Naive B cell (primary cell): ENCODE measurements at regions not wholly inside any gene's neighbourhood (a gene's known extent, or its start where the extent isn't known, plus 50 kb on each side); places are given as distances from the start of the nearest gene placed in this dataset.
A peak's percentile ranks its signal among the peaks of the same experiment; 100 is the strongest.
"Not testable (repeated sequence)": the region's sequence is repeated elsewhere in the genome, so short reads cannot be mapped to it uniquely, and the experiment has no call there.

ENCODE experiments used
- ATAC-seq, 2 donors: fragments of 150-1000 bp; cut with Tn5 transposase; 2 replicates each; pipeline ENCODE4 v1.10.0; 2021; ENCODE audit warnings: low read depth in 2 of 2, mild to moderate bottlenecking in 2 of 2, moderate library complexity in 2 of 2
- DNase-seq: peaks from one replicate; pipeline ENCODE4 v3.0.0; 2022
- H3K27ac Mint-ChIP-seq, 6 donors: one replicate each; pipeline ENCODE4 v1.8.0; 2020 to 2022; ENCODE audit warnings: mild to moderate bottlenecking in 6 of 6, mixed read lengths in 6 of 6, moderate library complexity in 5 of 6, inconsistent platforms in 2 of 6
- H3K27me3 Mint-ChIP-seq, 3 donors: one replicate each; pipeline ENCODE4 v1.8.0; 2021 to 2022; ENCODE audit warnings: mixed read lengths in 3 of 3, mild to moderate bottlenecking in 1 of 3
- H3K36me3 Mint-ChIP-seq, 2 donors: one replicate each; pipeline ENCODE4 v1.8.0; 2020 to 2022; ENCODE audit warnings: mixed read lengths in 2 of 2, inconsistent platforms in 1 of 2, mild to moderate bottlenecking in 1 of 2
- H3K4me1 Mint-ChIP-seq, 3 donors: one replicate each; pipeline ENCODE4 v1.8.0; 2020 to 2022; ENCODE audit warnings: mixed read lengths in 3 of 3, inconsistent platforms in 1 of 3, mild to moderate bottlenecking in 1 of 3, moderate library complexity in 1 of 3
- H3K4me3 Mint-ChIP-seq, 8 donors: one replicate each; pipeline ENCODE4 v1.8.0; 2020 to 2022; ENCODE audit warnings: mild to moderate bottlenecking in 8 of 8, mixed read lengths in 8 of 8, moderate library complexity in 8 of 8, inconsistent platforms in 2 of 8
- H3K9me3 Mint-ChIP-seq, 7 donors: one replicate each; pipeline ENCODE4 v1.8.0; 2020 to 2022; ENCODE audit warnings: mixed read lengths in 7 of 7, mild to moderate bottlenecking in 5 of 7, inconsistent platforms in 2 of 7, moderate library complexity in 1 of 7

GRCh38 chr4:77449171-77449570 is 156.4 kb upstream of the CXCL13 start:
- DNase-seq: no peak
- H3K27ac Mint-ChIP-seq: no peak overlapping the region
- H3K27me3 Mint-ChIP-seq: no peaks in the 10 kb centered on the region
- ATAC-seq: no peak
- H3K9me3 Mint-ChIP-seq: no peaks in the 10 kb centered on the region
- no peaks in the 10 kb centered on the region for H3K4me1 Mint-ChIP-seq
- H3K36me3 Mint-ChIP-seq: no peaks in the 10 kb centered on the region
- no peak overlapping the region for H3K4me3 Mint-ChIP-seq

GRCh38 chr4:77450006-77450405 is 155.6 kb upstream of the CXCL13 start:
- ATAC-seq: no peak
- Mint-ChIP-seq H3K27ac (no peak overlapping the region), H3K36me3 (no peaks in the 10 kb centered on the region), H3K4me3 (no peak overlapping the region), H3K27me3 (no peaks in the 10 kb centered on the region), H3K9me3 (no peaks in the 10 kb centered on the region), H3K4me1 (no peaks in the 10 kb centered on the region)
- DNase-seq: no peak

GRCh38 chr4:77451530-77451929 is 154.1 kb upstream of the CXCL13 start:
- ATAC-seq: no peak
- H3K27me3 Mint-ChIP-seq: no peaks in the 10 kb centered on the region
- no peak overlapping the region for H3K4me3 Mint-ChIP-seq
- no peak for DNase-seq
- no peaks in the 10 kb centered on the region for H3K4me1 Mint-ChIP-seq
- peaks cover 0 to 2% (median 0%) of the 10 kb centered on the region in 7 donors for H3K9me3 Mint-ChIP-seq
- H3K27ac Mint-ChIP-seq: no peak overlapping the region
- H3K36me3 Mint-ChIP-seq: no peaks in the 10 kb centered on the region

- H3K27me3 Mint-ChIP-seq: not testable (repeated sequence)
Observed at GRCh38 chr4:77452117-77452516, 153.5 kb upstream of the CXCL13 start.

GRCh38 chr4:77453911-77454310 is 151.7 kb upstream of the CXCL13 start:
- H3K27me3 Mint-ChIP-seq: no peaks in the 10 kb centered on the region
- no peaks in the 10 kb centered on the region for H3K4me1 Mint-ChIP-seq
- peaks cover 0 to 10% (median 2%) of the 10 kb centered on the region in 7 donors for H3K9me3 Mint-ChIP-seq
- H3K4me3 Mint-ChIP-seq: no peak overlapping the region
- DNase-seq: no peak
- no peak for ATAC-seq
- no peaks in the 10 kb centered on the region for H3K36me3 Mint-ChIP-seq
- H3K27ac Mint-ChIP-seq: no peak overlapping the region

More at GRCh38 chr4:77452117-77452516, 153.5 kb upstream of the CXCL13 start:
- H3K36me3 Mint-ChIP-seq, H3K4me1 Mint-ChIP-seq, H3K4me3 Mint-ChIP-seq, H3K9me3 Mint-ChIP-seq, DNase-seq, ATAC-seq, H3K27ac Mint-ChIP-seq: not testable (repeated sequence)

- Mint-ChIP-seq H3K27me3 (no peaks in the 10 kb centered on the region), H3K36me3 (no peaks in the 10 kb centered on the region), H3K4me3 (no peak overlapping the region), H3K4me1 (no peaks in the 10 kb centered on the region), H3K27ac (no peak overlapping the region), H3K9me3 (peaks cover 0 to 18% (median 5%) of the 10 kb centered on the region in 7 donors)
- DNase-seq (no peak), ATAC-seq (no peak)
Observed at GRCh38 chr4:77454858-77455257, 150.8 kb upstream of the CXCL13 start.

GRCh38 chr4:77464100-77464499 is 141.5 kb upstream of the CXCL13 start:
- H3K4me3 Mint-ChIP-seq, DNase-seq, ATAC-seq, H3K27ac Mint-ChIP-seq, H3K27me3 Mint-ChIP-seq, H3K4me1 Mint-ChIP-seq: not testable (repeated sequence)
- H3K36me3 Mint-ChIP-seq: peaks cover 6 to 14% of the 10 kb centered on the region in 2 donors
- peaks cover 8 to 27% (median 18%) of the 10 kb centered on the region in 7 donors for H3K9me3 Mint-ChIP-seq

GRCh38 chr4:77465271-77465670 is 140.3 kb upstream of the CXCL13 start:
- H3K9me3 Mint-ChIP-seq: peaks cover 8 to 21% (median 12%) of the 10 kb centered on the region in 7 donors

GRCh38 chr4:77466430-77466829 is 139.2 kb upstream of the CXCL13 start:
- Mint-ChIP-seq H3K27me3 (peaks cover 0 to 7% (median 3%) of the 10 kb centered on the region in 3 donors), H3K9me3 (peaks cover 6 to 19% (median 12%) of the 10 kb centered on the region in 7 donors), H3K4me1 (no peaks in the 10 kb centered on the region), H3K36me3 (peaks cover 6 to 14% of the 10 kb centered on the region in 2 donors), H3K27ac (no peak overlapping the region), H3K4me3 (no peak overlapping the region)
- ATAC-seq (no peak), DNase-seq (no peak)

More at GRCh38 chr4:77465271-77465670, 140.3 kb upstream of the CXCL13 start:
- Mint-ChIP-seq H3K4me3 (no peak overlapping the region), H3K4me1 (no peaks in the 10 kb centered on the region), H3K27me3 (no peaks in the 10 kb centered on the region), H3K36me3 (peaks cover 6 to 14% of the 10 kb centered on the region in 2 donors), H3K27ac (no peak overlapping the region)
- ATAC-seq (no peak), DNase-seq (no peak)

GRCh38 chr4:77471821-77472495 is 133.7 kb upstream of the CXCL13 start:
- Mint-ChIP-seq H3K4me3 (no peak overlapping the region), H3K36me3 (peaks cover 0 to 17% of the 10 kb centered on the region in 2 donors), H3K4me1 (no peaks in the 10 kb centered on the region), H3K27me3 (peaks cover 3 to 27% (median 26%) of the 10 kb centered on the region in 3 donors), H3K9me3 (peaks cover 0 to 12% (median 8%) of the 10 kb centered on the region in 7 donors), H3K27ac (no peak overlapping the region)
- no peak for DNase-seq
- no peak for ATAC-seq

GRCh38 chr4:77473509-77473908 is 132.1 kb upstream of the CXCL13 start:
- Mint-ChIP-seq H3K27me3 (peaks cover 3 to 29% (median 27%) of the 10 kb centered on the region in 3 donors), H3K4me1 (no peaks in the 10 kb centered on the region), H3K36me3 (peaks cover 0 to 17% of the 10 kb centered on the region in 2 donors), H3K4me3 (no peak overlapping the region), H3K27ac (no peak overlapping the region), H3K9me3 (peaks cover 0 to 17% (median 10%) of the 10 kb centered on the region in 7 donors)
- ATAC-seq (no peak), DNase-seq (no peak)

- Mint-ChIP-seq H3K27me3 (peaks cover 0 to 4% (median 0%) of the 10 kb centered on the region in 3 donors), H3K36me3 (no peaks in the 10 kb centered on the region), H3K9me3 (peaks cover 0 to 14% (median 9%) of the 10 kb centered on the region in 7 donors), H3K4me3 (no peak overlapping the region), H3K27ac (no peak overlapping the region), H3K4me1 (no peaks in the 10 kb centered on the region)
- DNase-seq: no peak
- no peak for ATAC-seq
Observed at GRCh38 chr4:77481856-77482255, 123.8 kb upstream of the CXCL13 start.

- Mint-ChIP-seq H3K4me1 (peaks cover 4 to 22% (median 17%) of the 10 kb centered on the region in 3 donors), H3K4me3 (no peak overlapping the region), H3K27ac (no peak overlapping the region), H3K27me3 (no peaks in the 10 kb centered on the region), H3K36me3 (no peaks in the 10 kb centered on the region), H3K9me3 (peaks cover 0 to 7% (median 4%) of the 10 kb centered on the region in 7 donors)
- DNase-seq (no peak), ATAC-seq (no peak)
Observed at GRCh38 chr4:77488882-77489281, 116.7 kb upstream of the CXCL13 start.

- peaks cover 4 to 22% (median 22%) of the 10 kb centered on the region in 3 donors for H3K4me1 Mint-ChIP-seq
- peak; percentile 74 to 83 for ATAC-seq
- no peaks in the 10 kb centered on the region for H3K27me3 Mint-ChIP-seq
- peak; percentile 5 for DNase-seq
- H3K27ac Mint-ChIP-seq: peak overlapping the region in 3 of 6 donors; percentile 14 to 59 (median 44)
- H3K9me3 Mint-ChIP-seq: peaks cover 0 to 3% (median 0%) of the 10 kb centered on the region in 7 donors
- H3K4me3 Mint-ChIP-seq: no peak overlapping the region
- no peaks in the 10 kb centered on the region for H3K36me3 Mint-ChIP-seq
Observed at GRCh38 chr4:77493120-77493752, 112.4 kb upstream of the CXCL13 start.
